GM12872 (cell line): ENCODE measurements at regions not wholly inside any gene's neighbourhood (a gene's known extent, or its start where the extent isn't known, plus 50 kb on each side); places are given as distances from the start of the nearest gene placed in this dataset.

ENCODE experiments used
- CTCF ChIP-seq: IDR thresholded peaks from 3 replicates; pipeline ENCODE4 v1.5.1; 2011; ENCODE audit warnings: low read depth, mild to moderate bottlenecking, low read length, moderate library complexity; ENCODE audit not compliant: insufficient read depth

- no peak for TF ChIP-seq CTCF
These were observed 104.5 kb upstream of the SATB1 start for GRCh38 chr3:18529631-18530030.

DNA sequence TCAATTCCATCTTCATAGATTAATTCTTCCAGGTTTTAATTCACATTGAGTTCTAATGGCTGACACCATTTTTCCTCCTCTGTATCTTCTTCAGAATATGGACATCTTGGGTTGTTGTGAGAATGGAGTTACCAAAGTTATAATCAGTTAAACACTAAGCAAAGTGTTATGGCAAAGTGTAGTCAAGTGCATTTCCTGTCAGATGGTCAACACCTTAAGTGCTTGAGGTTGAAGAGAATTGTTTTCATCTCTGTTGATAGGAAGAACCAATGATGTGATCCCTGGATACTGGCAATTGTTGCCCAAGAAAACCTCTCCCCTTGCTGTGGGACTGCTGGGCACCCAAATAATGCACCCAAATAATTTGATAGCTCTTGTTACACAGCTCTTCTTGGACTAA is 102.6 kb upstream of the SATB1 start:
- no peak for TF ChIP-seq CTCF

GRCh38 chr3:18526667-18527066 is 101.5 kb upstream of the SATB1 start:
- no peak for TF ChIP-seq CTCF

GRCh38 chr3:18513091-18513490 is 88.0 kb upstream of the SATB1 start:
- no peak for TF ChIP-seq CTCF

DNA sequence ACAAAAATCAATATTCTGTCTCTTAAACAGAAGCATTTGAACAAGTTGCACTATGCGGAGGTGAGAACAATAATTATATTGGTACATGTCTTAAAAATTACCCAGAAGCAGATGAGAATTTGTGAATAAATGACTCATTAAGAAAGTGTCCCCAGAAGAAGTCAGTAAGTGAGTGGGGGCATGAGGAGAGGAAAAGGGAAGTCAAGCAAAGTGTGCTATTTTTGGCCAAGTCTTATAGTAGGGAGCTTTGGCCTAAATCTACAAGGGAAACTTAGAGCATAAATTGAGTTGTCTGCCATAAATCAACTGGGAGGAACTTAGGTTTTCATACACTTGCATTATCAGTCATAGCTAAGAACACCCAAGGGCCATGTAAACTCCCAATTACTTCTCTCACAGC is 86.9 kb upstream of the SATB1 start:
- no peak for TF ChIP-seq CTCF

DNA sequence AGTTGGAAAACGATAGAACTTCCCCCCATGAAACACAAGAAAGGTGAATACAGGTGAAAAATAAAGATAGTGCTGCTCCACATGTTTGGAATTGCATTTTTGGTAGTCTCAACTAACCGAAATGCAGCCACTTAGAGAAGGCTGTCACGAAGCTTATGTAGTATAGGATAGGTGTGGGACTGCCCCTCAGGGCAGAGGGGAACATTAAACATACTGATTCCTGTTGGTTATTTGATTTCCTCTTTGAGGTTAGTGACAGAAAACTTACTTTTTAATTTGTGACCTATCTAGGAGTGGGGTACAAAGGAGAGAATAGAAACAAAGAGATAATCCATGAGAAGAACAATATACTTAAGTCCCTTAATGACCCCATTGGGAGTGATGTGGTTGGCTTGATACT is 85.8 kb upstream of the SATB1 start:
- TF ChIP-seq CTCF = no peak

DNA sequence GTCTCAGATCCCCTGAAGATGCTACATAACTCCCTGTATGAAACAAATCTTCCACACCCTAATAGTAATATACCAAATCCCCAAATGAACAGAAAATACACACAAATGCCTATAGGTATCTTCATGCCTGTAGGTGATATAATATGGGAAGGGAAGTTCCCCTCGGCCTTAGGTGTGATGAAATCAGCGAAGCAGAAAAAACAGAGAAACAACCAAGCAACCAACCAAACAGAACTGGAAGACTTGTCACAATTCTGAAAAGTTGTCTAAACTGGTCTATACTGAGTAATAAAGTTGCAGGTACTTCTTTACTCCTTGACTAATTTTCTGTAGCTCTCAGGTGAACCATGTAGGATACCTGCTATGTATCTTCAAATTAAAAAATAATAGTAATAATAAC is 82.2 kb upstream of the SATB1 start:
- no peak for TF ChIP-seq CTCF

- TF ChIP-seq CTCF = no peak
These were observed 79.9 kb upstream of the SATB1 start for GRCh38 chr3:18505056-18505455.
